ENCODE measurements at regions not wholly inside any gene's neighbourhood (a gene's known extent, or its start where the extent isn't known, plus 50 kb on each side); places are given as distances from the start of the nearest gene placed in this dataset.
"Not testable (repeated sequence)": the region's sequence is repeated elsewhere in the genome, so short reads cannot be mapped to it uniquely, and the experiment has no call there.

DNA sequence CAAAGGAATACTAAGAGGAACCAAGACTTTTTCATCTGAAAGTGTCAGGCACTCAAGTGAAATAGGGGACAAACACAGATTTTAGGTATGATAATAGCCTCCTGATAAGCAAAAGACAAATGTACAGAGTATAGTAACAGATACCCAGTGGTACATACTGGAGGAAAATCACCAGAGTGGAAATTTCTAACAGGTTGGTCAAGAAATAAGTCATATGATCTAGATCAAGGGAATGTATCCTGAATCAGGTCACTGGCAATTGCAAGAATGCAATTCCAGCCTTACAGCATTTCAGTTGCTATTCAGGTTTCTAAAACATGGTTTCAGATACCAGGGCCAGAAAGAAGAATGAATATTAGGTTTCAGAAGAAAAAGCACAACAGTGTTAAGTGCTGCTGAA, 82.2 kb upstream of the SLCO6A1 start:
- ChIA-PET CTCF (interaction anchor here (2.1 kb wide), 1 partner anchor 100 kb away, joined by 6 read pairs; no protein-coding TSS in a partner anchor), POLR2A (ENCODE audit: low non-redundant PET) (no interaction called here)
- no peak for DNase-seq (ENCODE audit: low spot score)

GRCh38 chr5:102582696-102583095, 83.9 kb upstream of the SLCO6A1 start:
- DNase-seq (ENCODE audit: low spot score): no peak
- no peak overlapping the region for H3K27ac ChIP-seq
- ChIA-PET POLR2A (ENCODE audit: low non-redundant PET) (no interaction called here), CTCF (interaction anchor here (0.6 to 0.8 kb wide), 2 partner anchors 216 to 398 kb away, joined by 4 to 5 read pairs; no protein-coding TSS in a partner anchor)
- TF ChIP-seq, protein P1, sequence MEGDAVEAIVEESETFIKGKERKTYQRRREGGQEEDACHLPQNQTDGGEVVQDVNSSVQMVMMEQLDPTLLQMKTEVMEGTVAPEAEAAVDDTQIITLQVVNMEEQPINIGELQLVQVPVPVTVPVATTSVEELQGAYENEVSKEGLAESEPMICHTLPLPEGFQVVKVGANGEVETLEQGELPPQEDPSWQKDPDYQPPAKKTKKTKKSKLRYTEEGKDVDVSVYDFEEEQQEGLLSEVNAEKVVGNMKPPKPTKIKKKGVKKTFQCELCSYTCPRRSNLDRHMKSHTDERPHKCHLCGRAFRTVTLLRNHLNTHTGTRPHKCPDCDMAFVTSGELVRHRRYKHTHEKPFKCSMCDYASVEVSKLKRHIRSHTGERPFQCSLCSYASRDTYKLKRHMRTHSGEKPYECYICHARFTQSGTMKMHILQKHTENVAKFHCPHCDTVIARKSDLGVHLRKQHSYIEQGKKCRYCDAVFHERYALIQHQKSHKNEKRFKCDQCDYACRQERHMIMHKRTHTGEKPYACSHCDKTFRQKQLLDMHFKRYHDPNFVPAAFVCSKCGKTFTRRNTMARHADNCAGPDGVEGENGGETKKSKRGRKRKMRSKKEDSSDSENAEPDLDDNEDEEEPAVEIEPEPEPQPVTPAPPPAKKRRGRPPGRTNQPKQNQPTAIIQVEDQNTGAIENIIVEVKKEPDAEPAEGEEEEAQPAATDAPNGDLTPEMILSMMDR (conservative IDR thresholded peaks at IDR 0.05; ENCODE audit: low read depth): no peak

More for the DNA sequence above, 82.2 kb upstream of the SLCO6A1 start:
- TF ChIP-seq, protein P1 (conservative IDR thresholded peaks at IDR 0.05; ENCODE audit: low read depth): no peak
- H3K27ac ChIP-seq: no peak overlapping the region

- POLR2A ChIA-PET (ENCODE audit: low non-redundant PET): no interaction called here
- CTCF ChIA-PET: interaction anchor here (0.6 to 0.8 kb wide), 4 partner anchors 75 to 397 kb away, joined by 3 to 8 read pairs (median 4); no protein-coding TSS in a partner anchor
- H3K27ac ChIP-seq: no peak overlapping the region
- DNase-seq (ENCODE audit: low spot score): peak; percentile 21
- TF ChIP-seq, protein P1 (conservative IDR thresholded peaks at IDR 0.05; ENCODE audit: low read depth): peak; percentile 70
Measured at GRCh38 chr5:102583276-102584124, 84.7 kb upstream of the SLCO6A1 start.

GRCh38 chr5:102589661-102590060, 90.9 kb upstream of the SLCO6A1 start:
- DNase-seq (ENCODE audit: low spot score): no peak
- TF ChIP-seq, protein P1 (conservative IDR thresholded peaks at IDR 0.05; ENCODE audit: low read depth): no peak
- POLR2A ChIA-PET (ENCODE audit: low non-redundant PET): no interaction called here
- CTCF ChIA-PET: no interaction called here
- no peak overlapping the region for H3K27ac ChIP-seq

DNA sequence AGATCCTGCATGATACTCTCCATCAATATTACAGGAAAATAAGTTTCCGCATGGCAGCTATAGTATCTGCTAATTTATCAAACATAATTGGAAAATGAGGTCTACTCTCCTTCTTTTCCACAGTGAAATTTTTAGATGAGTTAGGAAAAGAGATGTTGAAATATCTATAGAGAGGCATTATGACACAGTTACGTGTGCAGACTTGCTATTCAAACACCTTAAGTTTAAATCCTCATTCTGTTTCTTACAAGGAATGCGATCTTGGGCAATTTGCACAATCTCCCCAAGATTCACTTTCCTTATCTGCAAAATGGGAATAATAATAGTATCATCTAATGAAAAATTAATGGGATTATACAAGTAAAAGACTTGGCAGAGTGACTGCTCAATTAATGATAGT, 91.7 kb upstream of the SLCO6A1 start:
- ChIA-PET CTCF (no interaction called here), POLR2A (ENCODE audit: low non-redundant PET) (no interaction called here)
- no peak overlapping the region for H3K27ac ChIP-seq
- peak; percentile 44 for DNase-seq (ENCODE audit: low spot score)
- TF ChIP-seq, protein P1 (conservative IDR thresholded peaks at IDR 0.05; ENCODE audit: low read depth): no peak

GRCh38 chr5:102591650-102592049, 92.8 kb upstream of the SLCO6A1 start:
- no peak overlapping the region for H3K27ac ChIP-seq
- TF ChIP-seq, protein P1 (conservative IDR thresholded peaks at IDR 0.05; ENCODE audit: low read depth): no peak
- CTCF ChIA-PET: no interaction called here
- POLR2A ChIA-PET (ENCODE audit: low non-redundant PET): no interaction called here
- no peak for DNase-seq (ENCODE audit: low spot score)

- DNase-seq (ENCODE audit: low spot score); H3K27ac ChIP-seq; POLR2A ChIA-PET (ENCODE audit: low non-redundant PET); CTCF ChIA-PET: not testable (repeated sequence)
Measured at GRCh38 chr5:102592586-102592985, 93.8 kb upstream of the SLCO6A1 start.

All from RWPE1 (cell line).